Esophagus muscularis mucosa (tissue), 3 donors: ENCODE measurements at regions not wholly inside any gene's neighbourhood (a gene's known extent, or its start where the extent isn't known, plus 50 kb on each side); places are given as distances from the start of the nearest gene placed in this dataset.

Experiments
- CTCF ChIP-seq, 3 experiments: fragments of 200-600 bp in 2 of 3; fragments of 450-650 bp in 1 of 3; sonication (generic) in 2 of 3; IDR thresholded peaks; one replicate each; pipeline ENCODE4 v1.5.1; 2017 to 2019; ENCODE audit warnings: antibody characterized with exemption in 3 of 3, mild to moderate bottlenecking in 2 of 3, moderate library complexity in 1 of 3
- POLR2A ChIP-seq: fragments of 450-650 bp; IDR thresholded peaks from one replicate; pipeline ENCODE4 v1.6.1; 2017; ENCODE audit warnings: antibody characterized with exemption, moderate library complexity, mild to moderate bottlenecking, low read depth
- POLR2AphosphoS5 ChIP-seq, 2 donors: sonication (generic); formaldehyde crosslinking; IDR thresholded peaks; one replicate each; pipeline ENCODE4 v1.6.1; 2017; ENCODE audit warnings: antibody characterized with exemption in 2 of 2

- TF ChIP-seq POLR2A (no peak), CTCF (IDR thresholded peaks at IDR 0.05) (no peak), POLR2AphosphoS5 (IDR thresholded peaks at IDR 0.05) (no peak)
Measured at GRCh38 chr2:111691164-111691875, 192.7 kb downstream of the ANAPC1 start.
